ENCODE measurements at regions not wholly inside any gene's neighbourhood (a gene's known extent, or its start where the extent isn't known, plus 50 kb on each side); places are given as distances from the start of the nearest gene placed in this dataset.

DNA sequence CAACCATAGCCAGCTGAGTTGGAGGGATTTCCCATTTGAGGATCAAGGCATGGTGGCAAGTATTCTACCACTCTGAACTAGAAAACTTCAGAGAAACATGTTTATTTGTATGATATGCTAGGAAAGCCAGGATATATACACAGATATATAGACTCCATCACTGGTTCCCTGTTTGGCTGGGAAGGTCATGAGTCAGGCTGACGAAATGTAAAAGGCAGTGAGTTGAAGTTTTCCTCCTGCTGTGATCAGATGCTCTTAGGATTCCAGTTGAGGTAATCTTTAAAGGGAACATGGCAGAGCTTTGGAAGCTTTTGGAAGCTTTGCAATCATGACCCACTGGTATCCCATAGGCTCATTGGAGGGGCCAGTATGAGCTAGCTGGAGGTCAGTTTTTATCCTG lies 1369.1 kb downstream of the EPHA7 start:
- 52% methylated on average over 1 of the region's 1 CpG for WGBS
- Histone ChIP-seq H3K27ac (ENCODE audit: low read depth) (no peak overlapping the region), H3K36me3 (ENCODE audit: insufficient read depth) (no peaks in the 10 kb centered on the region), H3K4me3 (ENCODE audit: low read depth, low read length) (no peak overlapping the region), H3K4me1 (ENCODE audit: insufficient read depth) (no peaks in the 10 kb centered on the region)
- no peak for DNase-seq (ENCODE audit: extremely low spot score)

DNA sequence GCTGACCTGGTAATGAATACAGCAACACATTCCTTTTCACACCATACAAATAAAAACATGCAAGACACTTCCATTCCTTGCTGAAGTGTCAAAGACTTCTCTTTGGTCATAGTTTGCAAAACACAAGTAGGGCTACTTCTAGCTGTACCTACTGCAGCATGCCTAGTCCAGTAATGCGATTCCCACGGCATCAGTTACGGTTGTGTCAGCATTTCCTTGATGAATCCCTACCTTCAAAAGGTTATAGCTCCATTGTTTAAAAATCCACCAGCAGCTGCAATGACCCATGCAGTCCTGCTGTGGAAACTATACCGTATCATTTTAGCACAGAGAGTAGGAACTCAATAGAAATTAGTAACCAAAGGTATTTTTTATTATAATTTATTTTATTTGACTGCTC lies 1371.5 kb downstream of the EPHA7 start:
- no peak overlapping the region for H3K4me3 ChIP-seq (ENCODE audit: low read depth, low read length)
- no peak for DNase-seq (ENCODE audit: extremely low spot score)
- WGBS, result 87% methylated on average over 4 of the region's 4 CpGs
- H3K36me3 ChIP-seq (ENCODE audit: insufficient read depth), result no peaks in the 10 kb centered on the region
- H3K27ac ChIP-seq (ENCODE audit: low read depth), result no peak overlapping the region
- no peaks in the 10 kb centered on the region for H3K4me1 ChIP-seq (ENCODE audit: insufficient read depth)

GRCh38 chr6:92047152-92047850 lies 1372.1 kb downstream of the EPHA7 start:
- Histone ChIP-seq H3K4me1 (ENCODE audit: insufficient read depth) (no peaks in the 10 kb centered on the region), H3K36me3 (ENCODE audit: insufficient read depth) (no peaks in the 10 kb centered on the region), H3K27ac (ENCODE audit: low read depth) (no peak overlapping the region), H3K4me3 (ENCODE audit: low read depth, low read length) (no peak overlapping the region)
- 43% methylated on average over 4 of the region's 4 CpGs for WGBS
- DNase-seq (ENCODE audit: extremely low spot score), result no peak

DNA sequence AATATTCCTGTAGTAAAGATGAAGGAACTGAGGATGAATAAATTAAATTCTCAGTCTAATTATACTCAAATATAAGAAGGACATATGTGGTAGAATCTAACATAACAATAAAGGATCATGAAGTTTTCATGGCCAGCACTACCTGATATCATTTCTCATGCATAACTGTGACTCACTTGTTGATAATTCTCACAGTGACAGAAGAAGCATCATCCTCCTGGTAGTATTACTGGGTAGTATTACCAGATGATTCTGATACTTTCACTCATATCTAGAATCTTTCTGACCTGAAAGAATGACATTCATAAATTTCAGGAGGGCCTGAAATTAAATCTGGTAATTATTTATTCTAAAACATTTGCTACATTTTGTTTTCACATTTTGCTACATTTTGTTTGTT lies 1375.0 kb downstream of the EPHA7 start:
- no peaks in the 10 kb centered on the region for H3K36me3 ChIP-seq (ENCODE audit: insufficient read depth)

DNA sequence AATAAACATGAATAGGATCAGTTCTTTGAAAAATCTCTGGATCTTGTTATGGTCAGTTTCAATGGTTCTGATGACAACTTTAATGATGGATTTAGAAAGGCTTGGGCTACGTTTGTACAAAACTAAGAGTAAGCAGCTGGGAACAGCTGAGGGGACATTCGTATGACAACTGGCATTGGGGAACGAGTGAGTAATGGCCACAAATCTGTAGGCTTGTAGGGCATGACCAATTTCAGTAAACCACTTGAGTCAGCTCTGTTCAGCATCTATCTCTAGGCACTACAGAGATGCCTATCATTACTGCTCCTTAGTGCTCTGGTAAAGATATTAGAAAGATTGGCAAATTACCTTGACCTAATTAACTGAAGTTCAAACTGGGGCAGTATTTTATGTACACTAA lies 1375.6 kb downstream of the EPHA7 start:
- Histone ChIP-seq H3K4me1 (ENCODE audit: insufficient read depth) (no peaks in the 10 kb centered on the region), H3K36me3 (ENCODE audit: insufficient read depth) (no peaks in the 10 kb centered on the region), H3K27ac (ENCODE audit: low read depth) (no peak overlapping the region), H3K4me3 (ENCODE audit: low read depth, low read length) (no peak overlapping the region)
- 47% methylated on average over 3 of the region's 3 CpGs for WGBS
- DNase-seq (ENCODE audit: extremely low spot score), result no peak

More for the DNA sequence above, 1375.0 kb downstream of the EPHA7 start:
- Histone ChIP-seq H3K4me3 (ENCODE audit: low read depth, low read length) (no peak overlapping the region), H3K27ac (ENCODE audit: low read depth) (no peak overlapping the region), H3K4me1 (ENCODE audit: insufficient read depth) (no peaks in the 10 kb centered on the region)
- no peak for DNase-seq (ENCODE audit: extremely low spot score)

GRCh38 chr6:92026878-92027277 lies 1392.5 kb downstream of the EPHA7 start:
- H3K4me3 ChIP-seq (ENCODE audit: low read depth, low read length), result no peak overlapping the region
- WGBS, result 90% methylated on average over 1 of the region's 1 CpG
- DNase-seq (ENCODE audit: extremely low spot score), result no peak
- H3K27ac ChIP-seq (ENCODE audit: low read depth), result no peak overlapping the region
- H3K36me3 ChIP-seq (ENCODE audit: insufficient read depth), result no peaks in the 10 kb centered on the region
- H3K4me1 ChIP-seq (ENCODE audit: insufficient read depth), result no peaks in the 10 kb centered on the region

GRCh38 chr6:92024881-92025280 lies 1394.5 kb downstream of the EPHA7 start:
- WGBS, result 74% methylated on average over 2 of the region's 2 CpGs
- Histone ChIP-seq H3K4me3 (ENCODE audit: low read depth, low read length) (no peak overlapping the region), H3K36me3 (ENCODE audit: insufficient read depth) (no peaks in the 10 kb centered on the region), H3K27ac (ENCODE audit: low read depth) (no peak overlapping the region), H3K4me1 (ENCODE audit: insufficient read depth) (no peaks in the 10 kb centered on the region)
- no peak for DNase-seq (ENCODE audit: extremely low spot score)

- H3K36me3 ChIP-seq (ENCODE audit: insufficient read depth), result no peaks in the 10 kb centered on the region
- WGBS, result 69% methylated on average over 1 of the region's 1 CpG
- DNase-seq (ENCODE audit: extremely low spot score), result no peak
- no peak overlapping the region for H3K4me3 ChIP-seq (ENCODE audit: low read depth, low read length)
- H3K4me1 ChIP-seq (ENCODE audit: insufficient read depth), result no peaks in the 10 kb centered on the region
- H3K27ac ChIP-seq (ENCODE audit: low read depth), result no peak overlapping the region
These were observed 1395.2 kb downstream of the EPHA7 start for GRCh38 chr6:92024110-92024509.

DNA sequence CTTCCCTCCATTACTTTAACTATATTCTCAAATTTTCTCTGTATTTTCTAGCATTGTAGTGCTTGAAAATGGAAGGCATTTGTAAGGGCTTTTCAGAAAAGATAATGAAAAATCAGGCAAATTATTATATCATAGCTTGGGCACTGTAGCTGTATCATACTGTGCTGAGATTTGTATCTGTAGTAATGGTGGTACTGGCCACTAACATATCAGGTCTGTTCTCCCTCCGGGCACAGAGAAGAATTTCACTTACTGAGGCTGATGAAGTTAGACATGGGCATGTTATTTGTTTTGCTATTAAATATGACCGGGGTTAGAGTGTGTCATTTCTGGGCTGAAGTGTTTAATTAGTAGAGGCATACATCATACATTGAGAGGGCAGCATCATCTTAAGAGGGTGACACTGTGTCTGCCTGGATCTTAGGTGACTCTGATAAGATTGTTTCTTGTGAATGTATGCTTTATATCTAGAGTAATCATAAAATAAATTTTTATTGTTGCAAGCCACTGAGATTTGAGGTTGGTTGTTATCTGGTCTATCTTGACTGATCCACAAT lies 1395.9 kb downstream of the EPHA7 start:
- H3K4me3 ChIP-seq (ENCODE audit: low read depth, low read length), result no peak overlapping the region
- H3K4me1 ChIP-seq (ENCODE audit: insufficient read depth), result no peaks in the 10 kb centered on the region
- WGBS, result 87% methylated on average over 2 of the region's 2 CpGs

DNA sequence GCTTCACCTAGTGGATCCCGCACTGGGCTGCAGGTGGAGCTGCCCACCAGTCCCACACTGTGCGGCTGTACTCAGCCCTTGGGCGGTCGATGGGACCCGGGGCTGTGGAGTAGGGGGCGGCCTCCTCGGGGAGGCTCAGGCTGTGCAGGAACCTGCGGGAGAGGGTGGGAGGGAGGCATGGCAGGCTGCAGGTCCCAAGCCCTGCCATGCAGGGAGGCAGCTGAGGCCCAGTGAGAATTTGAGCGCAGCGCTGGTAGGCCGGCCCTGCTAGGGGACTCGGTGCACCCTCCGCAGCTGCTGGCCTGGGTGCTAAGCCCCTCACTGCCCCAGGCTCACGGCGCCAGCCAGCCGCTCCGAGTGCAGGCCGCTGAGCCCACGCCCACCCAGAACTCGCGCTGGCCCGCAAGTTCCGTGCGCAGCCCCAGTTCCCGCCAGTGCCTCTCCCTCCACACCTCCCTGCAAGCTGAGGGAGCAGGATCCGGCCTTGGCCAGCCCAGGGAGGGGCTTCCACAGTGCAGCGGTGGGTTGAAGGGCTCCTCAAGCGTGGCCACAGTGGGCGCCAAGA lies 1407.6 kb downstream of the EPHA7 start:
- H3K4me1 ChIP-seq (ENCODE audit: insufficient read depth), result no peaks in the 10 kb centered on the region
- H3K4me3 ChIP-seq (ENCODE audit: low read depth, low read length), result no peak overlapping the region
- 94% methylated on average over 29 of the region's 29 CpGs for WGBS
- H3K36me3 ChIP-seq (ENCODE audit: insufficient read depth), result no peaks in the 10 kb centered on the region
- H3K27ac ChIP-seq (ENCODE audit: low read depth), result no peak overlapping the region
- no peak for DNase-seq (ENCODE audit: extremely low spot score)

More for the DNA sequence above, 1395.9 kb downstream of the EPHA7 start:
- DNase-seq (ENCODE audit: extremely low spot score), result peak; percentile 28
- H3K27ac ChIP-seq (ENCODE audit: low read depth), result no peak overlapping the region
- no peaks in the 10 kb centered on the region for H3K36me3 ChIP-seq (ENCODE audit: insufficient read depth)

GRCh38 chr6:92008757-92009502 lies 1410.4 kb downstream of the EPHA7 start:
- H3K36me3 ChIP-seq (ENCODE audit: insufficient read depth), result no peaks in the 10 kb centered on the region
- no peak overlapping the region for H3K27ac ChIP-seq (ENCODE audit: low read depth)
- 95% methylated on average over 7 of the region's 7 CpGs for WGBS
- DNase-seq (ENCODE audit: extremely low spot score), result no peak
- no peak overlapping the region for H3K4me3 ChIP-seq (ENCODE audit: low read depth, low read length)
- H3K4me1 ChIP-seq (ENCODE audit: insufficient read depth), result no peaks in the 10 kb centered on the region

DNA sequence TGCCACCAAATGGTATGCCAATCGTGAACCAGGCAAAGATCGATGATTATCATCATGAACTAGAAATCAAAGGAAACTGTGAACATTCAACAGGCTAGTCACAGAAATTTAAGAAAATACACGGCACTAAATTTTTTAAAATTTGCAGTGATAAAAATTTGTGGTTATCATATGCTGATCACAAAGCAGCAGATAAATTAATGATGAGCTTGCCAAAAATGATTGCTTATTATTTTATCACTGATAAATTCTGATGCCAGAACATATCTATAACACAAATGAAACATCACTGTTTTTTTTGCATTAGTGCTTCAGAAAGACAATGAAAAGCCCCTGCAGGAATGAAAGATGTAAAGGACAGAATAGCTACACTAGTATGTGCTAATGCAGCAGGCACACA lies 1413.2 kb upstream of the MAP3K7 start:
- WGBS, result 97% methylated on average over 3 of the region's 3 CpGs
- Histone ChIP-seq H3K4me3 (ENCODE audit: low read depth, low read length) (no peak overlapping the region), H3K4me1 (ENCODE audit: insufficient read depth) (no peaks in the 10 kb centered on the region), H3K36me3 (ENCODE audit: insufficient read depth) (no peaks in the 10 kb centered on the region), H3K27ac (ENCODE audit: low read depth) (no peak overlapping the region)
- no peak for DNase-seq (ENCODE audit: extremely low spot score)

DNA sequence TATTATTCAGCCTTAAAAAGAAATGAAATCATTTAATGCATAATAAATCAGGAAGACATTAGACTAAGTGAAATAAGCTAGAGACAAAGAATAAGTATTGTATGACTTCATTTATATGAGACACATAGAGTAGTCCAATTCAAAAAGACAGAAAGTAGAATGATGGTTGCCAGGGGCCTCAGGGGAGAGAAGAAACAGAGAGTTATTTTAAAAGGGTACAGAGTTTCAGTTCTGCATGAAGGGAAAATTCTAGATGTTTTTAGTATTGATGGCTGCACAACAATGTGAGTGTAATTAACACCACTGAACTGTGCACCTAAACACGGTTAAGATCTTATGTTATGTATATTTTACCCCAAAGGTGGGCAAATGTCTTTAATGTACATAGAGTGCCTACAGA lies 1407.9 kb upstream of the MAP3K7 start:
- Histone ChIP-seq H3K4me3 (ENCODE audit: low read depth, low read length) (no peak overlapping the region), H3K4me1 (ENCODE audit: insufficient read depth) (no peaks in the 10 kb centered on the region), H3K36me3 (ENCODE audit: insufficient read depth) (no peaks in the 10 kb centered on the region), H3K27ac (ENCODE audit: low read depth) (no peak overlapping the region)
- DNase-seq (ENCODE audit: extremely low spot score), result no peak
- WGBS, result 90% methylated on average over 1 of the region's 1 CpG

GRCh38 chr6:91982559-91982958 lies 1395.7 kb upstream of the MAP3K7 start:
- no peak for DNase-seq (ENCODE audit: extremely low spot score)
- no peak overlapping the region for H3K27ac ChIP-seq (ENCODE audit: low read depth)
- H3K4me1 ChIP-seq (ENCODE audit: insufficient read depth), result no peaks in the 10 kb centered on the region
- no peaks in the 10 kb centered on the region for H3K36me3 ChIP-seq (ENCODE audit: insufficient read depth)
- H3K4me3 ChIP-seq (ENCODE audit: low read depth, low read length), result no peak overlapping the region

All from urinary bladder (tissue), 3 donors.